GM12864 (cell line): ENCODE measurements at regions not wholly inside any gene's neighbourhood (a gene's known extent, or its start where the extent isn't known, plus 50 kb on each side); places are given as distances from the start of the nearest gene placed in this dataset.

Experiments
- DNase-seq: peaks from one replicate; pipeline ENCODE4 v3.0.0-alpha.2; 2011; ENCODE audit warnings: low read depth
- H3K4me3 ChIP-seq: 2 replicates; pipeline ENCODE4 v1.5.1; 2011; ENCODE audit warnings: mild to moderate bottlenecking, low read depth, low read length, control low read depth
- CTCF ChIP-seq: IDR thresholded peaks from 2 replicates; pipeline ENCODE4 v1.5.1; 2011; ENCODE audit warnings: low read depth, mild to moderate bottlenecking, moderate library complexity, low read length, control low read depth, inconsistent platforms; ENCODE audit errors: missing control alignments

- H3K4me3 ChIP-seq, result no peak overlapping the region
- DNase-seq, result no peak
- no peak for TF ChIP-seq CTCF
Observed at GRCh38 chr13:88623150-88623549, 952.0 kb downstream of the SLITRK5 start.

DNA sequence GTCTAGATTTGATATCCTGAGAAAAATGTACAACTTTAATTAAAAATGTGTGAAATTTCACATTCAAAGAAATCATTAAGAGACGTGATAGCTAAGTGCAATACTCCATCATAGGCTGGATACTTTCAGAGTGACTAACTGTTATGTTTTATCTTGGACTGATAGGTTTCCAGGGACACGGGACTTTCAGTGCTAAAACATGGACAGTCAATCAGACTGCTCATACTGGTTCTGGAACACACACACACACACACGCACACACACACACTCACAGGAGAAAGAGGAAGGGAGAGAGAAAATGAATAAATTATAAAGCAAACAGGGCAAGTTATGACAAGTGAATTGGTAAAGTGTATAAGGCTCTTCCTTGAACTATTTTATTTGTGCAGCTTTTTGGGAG is 955.9 kb downstream of the SLITRK5 start:
- DNase-seq, result no peak
- no peak for TF ChIP-seq CTCF
- H3K4me3 ChIP-seq, result no peak overlapping the region

- TF ChIP-seq CTCF, result no peak
- no peak for DNase-seq
- no peak overlapping the region for H3K4me3 ChIP-seq
Observed at GRCh38 chr13:88628882-88629281, 957.7 kb downstream of the SLITRK5 start.

DNA sequence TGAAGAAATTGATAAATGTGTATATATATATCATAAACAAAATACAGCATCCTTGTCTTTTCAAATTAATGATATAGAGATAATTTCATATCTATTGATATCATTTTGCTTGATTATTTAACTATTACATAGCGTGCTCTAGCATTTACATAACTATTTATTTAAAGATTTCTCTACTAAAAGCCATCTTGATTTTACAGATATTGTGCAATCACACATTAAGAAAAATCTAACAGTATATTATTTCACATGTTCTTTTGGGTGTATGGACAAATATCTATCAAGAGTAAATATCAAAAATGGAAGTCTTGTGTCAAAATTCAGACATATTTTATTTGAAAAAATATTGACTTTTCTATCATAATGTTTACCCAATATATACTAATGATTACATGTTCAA is 966.8 kb downstream of the SLITRK5 start:
- H3K4me3 ChIP-seq, result no peak overlapping the region
- TF ChIP-seq CTCF, result no peak
- DNase-seq, result no peak

- DNase-seq, result no peak
- no peak overlapping the region for H3K4me3 ChIP-seq
- TF ChIP-seq CTCF, result no peak
Observed at GRCh38 chr13:88643233-88643632, 972.1 kb downstream of the SLITRK5 start.

GRCh38 chr13:88648598-88649373 is 977.6 kb downstream of the SLITRK5 start:
- DNase-seq, result no peak
- TF ChIP-seq CTCF, result no peak

DNA sequence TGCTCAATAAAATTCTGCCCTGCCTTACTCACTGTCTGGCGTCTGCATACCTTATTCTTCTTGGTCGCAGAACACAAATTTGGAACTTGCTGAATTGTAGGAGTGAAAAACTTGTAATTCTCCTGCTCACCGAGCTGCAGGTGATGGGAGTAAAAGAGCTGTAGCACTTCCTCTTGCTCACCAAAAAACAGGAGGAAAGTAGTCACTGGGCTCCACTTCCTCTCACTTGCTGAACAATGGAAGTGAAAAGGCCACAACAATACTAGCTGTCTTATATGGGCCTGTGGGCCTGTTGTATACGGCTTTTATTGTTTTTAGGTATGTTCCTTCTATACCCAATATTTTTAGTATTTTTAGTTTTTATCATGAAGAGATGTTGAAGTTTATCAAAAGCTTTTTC is 978.7 kb downstream of the SLITRK5 start:
- no peak for TF ChIP-seq CTCF
- no peak for DNase-seq
- no peak overlapping the region for H3K4me3 ChIP-seq

More at GRCh38 chr13:88648598-88649373, 977.6 kb downstream of the SLITRK5 start:
- no peak overlapping the region for H3K4me3 ChIP-seq
